Neural cell (in vitro differentiated cells): ENCODE measurements at regions not wholly inside any gene's neighbourhood (a gene's known extent, or its start where the extent isn't known, plus 50 kb on each side); places are given as distances from the start of the nearest gene placed in this dataset.

Experiments used
- H2AFZ ChIP-seq: fragments of 200-600, 300-800 bp; sonication (generic), shearing (Covaris generic); 2 replicates; pipeline ENCODE4 v1.6.0; 2014; ENCODE audit warnings: low read depth, mild to moderate bottlenecking, antibody characterized with exemption, low read length, moderate library complexity
- H3F3A ChIP-seq: fragments of 200-600 bp; shearing (Covaris generic); 2 replicates; pipeline ENCODE4 v1.6.1; 2016; ENCODE audit warnings: mild to moderate bottlenecking, moderate library complexity, mixed read lengths, antibody characterized with exemption, low read length; ENCODE audit not compliant: insufficient read depth, poor library complexity, severe bottlenecking
- H3K27ac ChIP-seq: fragments of 200-600, 300-800 bp; sonication (generic), shearing (Covaris generic); 2 replicates; pipeline ENCODE4 v1.5.1; 2014; ENCODE audit warnings: mild to moderate bottlenecking, low read length, moderate library complexity
- H3K27me3 ChIP-seq: fragments of 300-800, 200-600 bp; sonication (generic), shearing (Covaris generic); 2 replicates; pipeline ENCODE4 v1.6.0; 2014; ENCODE audit warnings: mild to moderate bottlenecking, low read depth, low read length, moderate library complexity; ENCODE audit not compliant: insufficient read depth
- H3K36me3 ChIP-seq: fragments of 300-800, 200-600 bp; sonication (generic), shearing (Covaris generic); 2 replicates; pipeline ENCODE4 v1.5.1; 2014; ENCODE audit warnings: mild to moderate bottlenecking, antibody characterized with exemption, low read length, moderate library complexity; ENCODE audit not compliant: insufficient read depth
- H3K4me2 ChIP-seq: fragments of 300-800, 200-600 bp; sonication (generic), shearing (Covaris generic); 2 replicates; pipeline ENCODE4 v1.6.0; 2014; ENCODE audit warnings: mild to moderate bottlenecking, low read length
- H3K4me3 ChIP-seq: fragments of 300-800, 200-600 bp; sonication (generic), shearing (Covaris generic); 2 replicates; pipeline ENCODE4 v1.5.1; 2014; ENCODE audit warnings: mild to moderate bottlenecking, low read length, moderate library complexity
- H3K79me2 ChIP-seq: fragments of 200-600 bp; shearing (Covaris generic); replicated peaks from 2 replicates; pipeline ENCODE4 v1.6.0; 2014; ENCODE audit warnings: mild to moderate bottlenecking, low read length, moderate library complexity; ENCODE audit not compliant: insufficient read depth
- H3K9ac ChIP-seq: fragments of 300-800, 200-600 bp; sonication (generic), shearing (Covaris generic); 2 replicates; pipeline ENCODE4 v1.6.1; 2016; ENCODE audit warnings: mild to moderate bottlenecking, low read length, mixed read lengths
- H3K9me2 ChIP-seq: fragments of 200-600 bp; shearing (Covaris generic); 2 replicates; pipeline ENCODE4 v1.6.1; 2016; ENCODE audit warnings: mild to moderate bottlenecking, low read length, mixed read lengths; ENCODE audit not compliant: insufficient read depth
- H3K9me3 ChIP-seq: fragments of 200-600, 300-800 bp; sonication (generic), shearing (Covaris generic); 2 replicates; pipeline ENCODE4 v1.6.1; 2016; ENCODE audit warnings: mild to moderate bottlenecking, mixed run types, low read length, moderate library complexity, mixed read lengths
- H4K20me1 ChIP-seq: fragments of 200-600 bp; shearing (Covaris generic); 2 replicates; pipeline ENCODE4 v1.6.1; 2016; ENCODE audit warnings: mild to moderate bottlenecking, mixed run types; ENCODE audit not compliant: insufficient read depth
- EP300 ChIP-seq: fragments of 450-650 bp; conservative IDR thresholded peaks from 2 replicates; pipeline ENCODE4 v1.6.1; 2014; ENCODE audit warnings: antibody characterized with exemption, mild to moderate bottlenecking, moderate library complexity; ENCODE audit not compliant: poor library complexity, severe bottlenecking
- EZH2 ChIP-seq: fragments of 200-600, 300-800 bp; shearing (Covaris generic), sonication (generic); IDR thresholded peaks from 2 replicates; pipeline ENCODE4 v1.6.1; 2014; ENCODE audit warnings: antibody characterized with exemption, low read length, borderline replicate concordance, mild to moderate bottlenecking; ENCODE audit not compliant: insufficient read depth, poor library complexity, severe bottlenecking
- MXI1 ChIP-seq: fragments of 450-650 bp; conservative IDR thresholded peaks from 2 replicates; pipeline ENCODE4 v1.6.1; 2014; ENCODE audit warnings: antibody characterized with exemption, mild to moderate bottlenecking; ENCODE audit not compliant: poor library complexity, severe bottlenecking
- POLR2AphosphoS5 ChIP-seq: IDR thresholded peaks from 2 replicates; pipeline ENCODE4 v1.6.1; 2012
- RAD21 ChIP-seq: fragments of 450-650 bp; conservative IDR thresholded peaks from 2 replicates; pipeline ENCODE4 v1.6.1; 2014; ENCODE audit warnings: antibody characterized with exemption, mild to moderate bottlenecking, moderate library complexity
- REST ChIP-seq: IDR thresholded peaks from 2 replicates; pipeline ENCODE4 v1.6.1; 2012; ENCODE audit warnings: borderline replicate concordance
- SMC3 ChIP-seq: fragments of 450-650 bp; conservative IDR thresholded peaks from 2 replicates; pipeline ENCODE4 v1.6.1; 2014; ENCODE audit warnings: antibody characterized with exemption, mild to moderate bottlenecking, moderate library complexity; ENCODE audit not compliant: poor library complexity
- TAF1 ChIP-seq: IDR thresholded peaks from 2 replicates; pipeline ENCODE4 v1.6.1; 2012; ENCODE audit warnings: low read depth
- TF ChIP-seq, protein P1 (sequence below): fragments of 450-650 bp; IDR thresholded peaks from 2 replicates; pipeline ENCODE4 v1.5.1; 2014; ENCODE audit warnings: antibody characterized with exemption, mild to moderate bottlenecking, moderate library complexity; ENCODE audit not compliant: poor library complexity, severe bottlenecking

GRCh38 chr1:167159782-167160181, 60.9 kb upstream of the POU2F1 start:
- Histone ChIP-seq H2AFZ (no peak overlapping the region), H3K27me3 (no peaks in the 10 kb centered on the region), H3K36me3 (no peaks in the 10 kb centered on the region), H3K9me3 (no peaks in the 10 kb centered on the region), H3K4me2 (no peak overlapping the region), H4K20me1 (no peaks in the 10 kb centered on the region), H3K79me2 (no peaks in the 10 kb centered on the region), H3K9me2 (no peaks in the 10 kb centered on the region), H3K4me3 (no peak overlapping the region), H3F3A (no peaks in the 10 kb centered on the region), H3K27ac (no peak overlapping the region), H3K9ac (no peak overlapping the region)
- TF ChIP-seq SMC3 (no peak), EP300 (no peak), POLR2AphosphoS5 (no peak), EZH2 (no peak), REST (no peak)

- no peaks in the 10 kb centered on the region for H3K9me2 ChIP-seq
- H3K9ac ChIP-seq, result no peak overlapping the region
- H3K27me3 ChIP-seq, result no peaks in the 10 kb centered on the region
- no peaks in the 10 kb centered on the region for H4K20me1 ChIP-seq
- no peaks in the 10 kb centered on the region for H3F3A ChIP-seq
- no peak for TF ChIP-seq RAD21
- TF ChIP-seq EP300, result no peak
- no peaks in the 10 kb centered on the region for H3K79me2 ChIP-seq
- no peak overlapping the region for H3K4me3 ChIP-seq
- no peak overlapping the region for H2AFZ ChIP-seq
- no peaks in the 10 kb centered on the region for H3K36me3 ChIP-seq
- no peaks in the 10 kb centered on the region for H3K9me3 ChIP-seq
- H3K27ac ChIP-seq, result no peak overlapping the region
- H3K4me2 ChIP-seq, result no peak overlapping the region
Observed at GRCh38 chr1:167161242-167161641, 59.4 kb upstream of the POU2F1 start.

DNA sequence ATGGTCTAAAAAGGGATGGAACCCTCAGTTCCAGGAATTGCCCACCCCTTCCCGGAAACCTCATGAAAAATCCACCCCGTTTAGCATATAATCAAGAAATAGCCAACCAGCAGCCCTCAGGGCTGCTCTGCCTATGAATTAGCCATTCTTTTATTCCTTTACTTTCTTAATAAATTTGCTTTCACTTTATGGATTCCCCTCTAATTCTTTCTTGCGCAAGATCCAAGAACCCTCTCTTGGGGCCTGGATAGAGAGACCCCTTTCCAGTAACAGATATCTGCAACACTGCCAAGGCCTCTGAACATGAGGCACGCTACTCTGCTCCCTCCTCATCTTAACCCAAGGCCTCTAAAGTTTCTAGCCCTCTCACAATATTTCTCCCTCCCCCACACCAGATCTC, 58.9 kb upstream of the POU2F1 start:
- Histone ChIP-seq H3K27ac (no peak overlapping the region), H2AFZ (no peak overlapping the region), H3K4me2 (no peak overlapping the region), H3K79me2 (no peaks in the 10 kb centered on the region), H3K27me3 (no peaks in the 10 kb centered on the region), H3K9ac (no peak overlapping the region), H3K9me3 (no peaks in the 10 kb centered on the region), H4K20me1 (no peaks in the 10 kb centered on the region), H3K9me2 (no peaks in the 10 kb centered on the region), H3K4me3 (no peak overlapping the region), H3K36me3 (no peaks in the 10 kb centered on the region), H3F3A (no peaks in the 10 kb centered on the region)
- TF ChIP-seq EZH2, result no peak
- TF ChIP-seq EP300, result no peak
- no peak for TF ChIP-seq RAD21
- no peak for TF ChIP-seq SMC3
- TF ChIP-seq POLR2AphosphoS5, result no peak
- TF ChIP-seq TAF1, result no peak
- TF ChIP-seq, protein P1, sequence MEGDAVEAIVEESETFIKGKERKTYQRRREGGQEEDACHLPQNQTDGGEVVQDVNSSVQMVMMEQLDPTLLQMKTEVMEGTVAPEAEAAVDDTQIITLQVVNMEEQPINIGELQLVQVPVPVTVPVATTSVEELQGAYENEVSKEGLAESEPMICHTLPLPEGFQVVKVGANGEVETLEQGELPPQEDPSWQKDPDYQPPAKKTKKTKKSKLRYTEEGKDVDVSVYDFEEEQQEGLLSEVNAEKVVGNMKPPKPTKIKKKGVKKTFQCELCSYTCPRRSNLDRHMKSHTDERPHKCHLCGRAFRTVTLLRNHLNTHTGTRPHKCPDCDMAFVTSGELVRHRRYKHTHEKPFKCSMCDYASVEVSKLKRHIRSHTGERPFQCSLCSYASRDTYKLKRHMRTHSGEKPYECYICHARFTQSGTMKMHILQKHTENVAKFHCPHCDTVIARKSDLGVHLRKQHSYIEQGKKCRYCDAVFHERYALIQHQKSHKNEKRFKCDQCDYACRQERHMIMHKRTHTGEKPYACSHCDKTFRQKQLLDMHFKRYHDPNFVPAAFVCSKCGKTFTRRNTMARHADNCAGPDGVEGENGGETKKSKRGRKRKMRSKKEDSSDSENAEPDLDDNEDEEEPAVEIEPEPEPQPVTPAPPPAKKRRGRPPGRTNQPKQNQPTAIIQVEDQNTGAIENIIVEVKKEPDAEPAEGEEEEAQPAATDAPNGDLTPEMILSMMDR, result no peak
- TF ChIP-seq REST, result no peak
- TF ChIP-seq MXI1, result no peak
